GM21717 (cell line): ENCODE measurements at regions not wholly inside any gene's neighbourhood (a gene's known extent, or its start where the extent isn't known, plus 50 kb on each side); places are given as distances from the start of the nearest gene placed in this dataset.

Experiments used
- ATAC-seq: cut with Tn5 transposase; IDR thresholded peaks from one replicate; pipeline ENCODE4 v1.9.1; 2021; ENCODE audit warnings: mild to moderate bottlenecking, moderate library complexity; ENCODE audit not compliant: unreplicated experiment

DNA sequence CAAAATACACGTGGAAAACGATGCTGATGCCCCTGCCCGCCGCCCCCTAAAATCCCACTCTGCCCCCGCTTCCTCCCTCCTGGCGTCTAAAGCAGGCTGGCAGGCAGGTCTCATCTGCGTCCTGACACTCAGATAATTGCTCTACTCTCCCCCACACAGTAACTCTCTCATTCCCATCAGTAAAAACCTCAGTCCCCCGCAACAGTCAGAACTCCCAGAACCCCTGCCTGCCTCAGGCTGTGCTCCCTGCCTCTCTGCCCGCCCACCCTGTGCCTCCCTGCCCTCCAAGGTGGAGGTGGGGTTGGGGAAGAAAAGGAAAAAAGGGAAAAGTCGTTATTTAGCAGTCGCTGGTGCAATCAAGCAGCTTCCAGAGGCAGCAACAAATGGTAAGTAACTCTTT, 473.7 kb downstream of the EFNB2 start:
- ATAC-seq, result no peak

DNA sequence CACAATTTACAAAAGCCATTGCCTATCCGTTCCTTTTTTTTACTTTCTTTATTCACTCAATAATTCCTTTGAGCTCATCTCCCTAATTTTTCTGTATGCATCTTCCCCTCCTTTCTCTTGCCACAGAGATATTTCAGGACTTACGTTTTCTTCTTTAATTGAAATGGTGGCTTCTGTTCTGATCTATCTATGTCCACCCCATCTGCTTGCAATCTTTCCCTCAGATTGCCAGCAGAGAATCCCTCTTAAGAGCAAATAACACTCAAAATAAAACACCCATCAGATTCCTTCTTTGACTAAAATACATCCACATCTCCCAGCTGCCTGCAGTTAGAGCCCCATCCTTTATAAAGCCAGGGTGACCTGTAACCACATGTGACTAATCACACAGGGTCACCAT, 478.6 kb downstream of the EFNB2 start:
- ATAC-seq, result no peak

DNA sequence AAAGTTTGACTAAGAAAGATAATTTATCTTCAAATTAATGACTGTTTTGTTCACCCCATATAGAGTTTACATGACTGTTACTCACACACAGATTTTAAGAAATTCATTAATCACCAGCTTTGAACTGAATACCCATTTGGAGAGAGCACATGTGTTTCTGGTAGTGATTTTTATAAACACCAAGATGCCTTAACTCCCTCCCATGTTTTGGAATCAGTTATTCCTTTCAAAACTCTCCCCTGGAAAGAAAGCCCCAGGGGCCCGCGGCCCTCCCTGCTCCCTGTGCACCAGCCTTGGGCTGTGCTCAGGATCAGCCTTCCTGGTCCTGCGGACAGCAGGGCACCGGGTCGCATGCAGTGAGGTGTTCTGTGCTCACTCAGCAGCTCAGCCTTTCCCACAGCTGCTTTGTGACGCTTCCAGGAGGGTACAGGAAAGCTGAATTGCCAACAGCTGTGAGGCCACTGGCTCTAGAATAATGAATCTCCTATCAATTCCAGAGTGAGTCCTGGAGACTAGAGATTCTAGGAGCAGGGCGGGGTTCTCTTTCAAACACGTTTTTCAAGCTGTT, 483.2 kb downstream of the EFNB2 start:
- no peak for ATAC-seq

DNA sequence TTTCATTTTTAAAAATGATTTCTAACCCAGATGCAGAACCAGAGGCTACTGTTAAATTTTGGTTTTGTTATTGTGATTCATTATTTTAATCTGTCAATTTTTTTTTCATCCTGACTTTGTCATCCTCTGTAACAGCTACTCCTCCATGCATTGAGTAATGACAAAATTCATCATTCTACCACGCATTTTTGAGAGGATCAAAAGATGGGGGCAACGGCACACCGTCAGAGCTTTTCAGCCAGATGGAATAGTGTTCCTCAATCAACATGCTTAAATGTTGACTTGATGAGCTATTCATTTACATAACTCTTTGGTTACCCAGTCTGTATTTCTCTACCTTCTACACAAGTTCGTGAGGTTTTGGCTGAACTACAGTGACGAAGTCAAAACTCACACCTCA, 486.3 kb downstream of the EFNB2 start:
- ATAC-seq, result no peak

DNA sequence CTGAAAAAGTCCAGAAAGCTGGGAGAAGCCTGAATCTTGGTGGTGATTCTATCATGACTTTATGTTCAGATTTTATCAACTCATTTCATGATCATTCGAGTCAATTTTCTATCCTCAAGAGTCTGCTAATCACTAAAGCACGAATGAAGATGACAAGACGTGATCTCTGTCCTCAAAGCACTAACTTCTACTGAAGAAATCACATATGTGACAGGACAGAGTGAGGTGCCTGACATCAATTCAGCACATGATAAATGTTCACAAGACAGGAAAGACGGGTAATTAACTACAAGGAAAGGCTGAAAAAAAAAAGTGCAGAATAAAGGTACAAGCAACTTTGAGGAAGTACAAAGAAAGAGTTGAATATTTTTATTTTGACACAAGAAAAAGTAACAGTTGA, 487.1 kb downstream of the EFNB2 start:
- no peak for ATAC-seq

DNA sequence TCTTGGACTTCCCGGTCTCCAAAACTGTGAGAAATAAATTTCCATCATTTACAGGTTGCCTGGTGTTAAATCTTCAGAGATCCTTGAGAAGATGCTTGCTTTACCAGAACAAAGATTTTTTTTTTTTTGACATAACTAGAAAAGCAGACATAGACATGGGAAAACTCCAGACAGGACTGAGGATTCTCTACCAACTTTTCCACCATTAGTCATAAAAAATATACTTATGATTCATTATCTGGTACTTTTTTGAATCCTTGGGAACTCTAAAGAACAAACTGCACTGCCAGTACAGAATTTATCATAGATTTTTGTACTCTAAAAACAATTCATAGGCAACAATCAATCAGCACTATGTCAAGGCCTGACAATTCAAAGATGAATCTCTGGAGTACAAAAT, 487.6 kb downstream of the EFNB2 start:
- no peak for ATAC-seq

DNA sequence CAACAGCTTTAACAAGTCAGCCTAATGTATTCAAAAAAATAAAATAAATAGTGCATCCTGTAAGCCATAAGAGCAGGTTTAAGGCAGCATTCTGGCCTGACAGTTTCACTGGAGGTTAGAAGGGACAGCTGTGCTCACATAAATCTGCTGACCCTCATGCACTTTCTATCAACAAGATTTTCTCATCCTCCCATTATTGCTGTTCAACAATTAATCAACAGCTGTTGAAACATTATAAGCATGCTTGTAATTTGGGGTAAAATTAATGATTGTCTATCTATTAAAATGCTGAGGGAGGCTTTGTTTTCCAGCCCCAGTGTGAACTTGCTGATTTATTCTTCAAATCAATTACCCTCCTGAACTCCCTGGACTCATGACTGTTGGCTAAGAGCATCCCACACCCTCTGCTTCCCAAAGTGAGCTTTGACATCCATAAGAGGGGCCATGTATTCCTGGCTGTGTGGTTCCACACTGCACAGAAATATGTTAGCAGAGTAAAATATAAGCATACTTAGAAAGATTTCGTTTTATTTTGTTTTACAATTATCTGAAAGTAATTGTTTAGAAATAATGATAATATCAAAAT, 492.4 kb downstream of the EFNB2 start:
- no peak for ATAC-seq

DNA sequence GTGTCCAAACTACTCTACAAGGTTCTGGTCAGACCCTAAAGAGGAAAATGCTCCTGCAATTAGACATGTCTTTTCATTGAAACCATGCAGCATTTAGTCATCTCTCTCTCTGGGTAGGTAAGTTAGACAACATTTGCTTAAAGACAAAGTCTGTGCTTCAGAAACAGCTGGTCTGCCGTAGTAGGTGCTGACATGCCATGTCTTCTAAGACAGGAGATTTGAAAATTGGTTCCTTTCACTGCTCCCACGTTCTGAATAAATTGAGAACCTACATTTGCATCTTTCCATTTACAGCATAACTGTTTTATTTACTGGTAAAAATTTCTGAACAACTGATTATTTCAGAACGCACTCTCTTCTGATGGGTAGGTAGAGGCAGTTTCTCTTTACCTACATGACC, 494.0 kb downstream of the EFNB2 start:
- ATAC-seq, result no peak

DNA sequence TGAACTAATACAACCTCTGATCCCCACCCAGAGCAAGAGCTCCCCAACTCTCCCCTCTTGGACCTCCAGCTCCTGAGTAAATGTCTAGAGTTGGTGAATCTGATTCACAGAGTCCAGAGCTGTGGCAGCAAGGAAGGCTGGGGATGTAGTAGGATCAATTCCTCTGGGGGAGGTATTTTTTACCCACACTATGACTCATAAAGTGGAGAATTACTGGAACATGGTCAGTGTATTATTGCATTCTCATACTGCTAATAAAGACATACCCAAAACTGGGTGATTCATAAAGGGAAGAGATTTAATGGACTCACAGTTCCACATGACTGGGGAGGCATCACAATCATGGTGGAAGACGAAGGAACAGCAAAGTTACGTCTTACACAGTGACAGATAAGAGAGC, 496.7 kb downstream of the EFNB2 start:
- ATAC-seq, result no peak

DNA sequence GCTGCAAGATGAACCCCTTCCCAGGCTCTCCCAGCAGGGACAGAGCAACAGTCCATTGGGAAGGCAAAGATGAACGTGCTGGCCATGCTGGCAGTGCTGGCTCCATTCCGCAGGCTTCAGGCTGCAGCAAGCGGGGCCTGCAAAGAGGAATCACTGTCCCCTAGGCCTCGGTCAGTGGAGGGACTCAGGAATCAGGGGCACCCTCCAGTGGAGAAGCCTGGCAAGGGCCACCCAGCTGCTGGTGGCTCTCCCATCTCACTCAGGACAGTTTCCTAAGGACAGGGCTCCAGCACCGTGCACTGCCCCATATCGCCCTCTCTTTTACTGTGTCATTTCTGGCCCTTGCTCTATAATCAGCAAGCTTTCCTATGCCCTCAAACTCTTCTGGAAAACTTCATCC, 498.6 kb downstream of the EFNB2 start:
- no peak for ATAC-seq

DNA sequence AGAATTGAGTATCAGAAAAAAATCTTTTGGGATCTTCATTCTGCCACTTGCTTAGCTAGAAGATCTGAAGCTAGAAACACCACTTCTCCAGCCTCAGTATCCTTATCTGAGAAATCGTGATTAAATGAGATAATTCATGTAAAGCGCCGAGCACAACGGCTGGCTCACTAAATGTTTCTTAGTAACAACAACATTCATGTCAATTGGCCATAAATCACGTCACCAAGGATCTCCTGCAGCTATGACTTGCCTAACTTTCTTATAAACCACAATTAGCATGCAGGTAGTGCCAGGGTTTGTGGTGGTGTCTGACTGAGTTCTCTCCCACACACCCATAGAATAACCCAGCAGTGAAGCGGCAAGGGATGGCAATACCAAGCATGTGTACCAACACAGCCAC, 501.3 kb downstream of the EFNB2 start:
- no peak for ATAC-seq

DNA sequence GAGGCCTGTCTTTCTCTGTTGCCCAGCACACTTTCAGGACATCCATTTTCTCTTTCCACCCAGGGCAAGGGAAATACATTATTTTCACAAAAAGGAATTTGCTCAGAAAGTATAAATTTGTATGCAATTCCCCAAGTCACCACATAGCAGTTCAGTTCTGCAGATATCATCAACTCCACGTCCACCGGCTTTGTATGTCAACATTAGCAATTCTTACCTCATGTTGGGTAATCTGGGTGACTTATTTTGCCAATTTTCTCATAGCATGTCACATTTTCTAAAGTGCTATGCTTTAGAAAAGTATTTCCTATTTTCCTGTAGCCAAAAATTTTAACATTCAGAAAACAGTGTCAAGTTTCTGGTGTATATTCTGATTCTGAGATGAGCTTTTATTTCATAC, 501.8 kb downstream of the EFNB2 start:
- no peak for ATAC-seq

DNA sequence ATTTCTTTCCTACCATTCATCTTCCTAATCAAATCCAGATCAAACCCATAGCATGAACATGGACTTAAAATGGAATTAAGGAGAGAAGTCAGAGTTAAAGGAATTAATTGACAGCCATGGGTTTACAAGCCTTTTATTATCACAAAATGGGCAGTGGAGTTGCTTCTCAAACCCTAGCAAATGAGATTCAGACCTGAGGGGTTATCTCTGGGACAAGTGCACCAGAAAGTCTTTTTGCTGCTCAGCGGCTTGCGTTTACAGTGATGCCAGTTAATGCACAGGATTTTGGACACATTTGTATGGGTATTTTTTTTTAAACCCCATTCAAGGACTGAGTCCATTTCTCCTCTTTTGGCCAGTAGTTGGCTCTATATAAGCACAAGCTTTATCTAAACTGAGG, 503.0 kb downstream of the EFNB2 start:
- ATAC-seq, result no peak

DNA sequence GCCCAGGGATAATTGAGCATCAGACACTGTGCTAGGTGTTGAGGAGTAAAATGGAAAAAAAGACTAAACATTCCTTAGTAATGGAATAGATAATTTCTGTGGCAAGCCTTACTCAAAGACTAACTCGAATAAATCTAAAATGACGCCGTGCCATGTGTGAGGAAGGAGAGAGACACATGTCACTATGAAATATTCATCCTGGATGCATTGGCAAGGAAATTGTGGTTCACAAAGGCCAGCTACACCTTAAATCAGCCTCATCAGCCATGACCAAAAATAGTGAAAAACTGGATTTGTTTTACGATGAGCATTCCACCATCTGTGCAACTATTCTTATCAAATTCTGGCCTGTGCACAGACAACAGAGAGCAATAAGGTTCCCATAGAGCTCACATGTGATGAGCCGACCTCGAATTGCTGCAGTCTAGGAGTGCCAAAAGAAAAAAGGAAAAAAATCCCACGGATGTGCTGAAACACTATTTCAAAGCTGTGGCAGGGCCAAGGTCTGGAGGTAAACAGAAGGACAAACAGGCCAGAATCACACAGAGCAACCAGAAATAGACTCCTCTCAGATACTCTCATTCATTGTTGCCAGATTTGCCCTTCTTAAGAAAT, 505.7 kb downstream of the EFNB2 start:
- no peak for ATAC-seq

DNA sequence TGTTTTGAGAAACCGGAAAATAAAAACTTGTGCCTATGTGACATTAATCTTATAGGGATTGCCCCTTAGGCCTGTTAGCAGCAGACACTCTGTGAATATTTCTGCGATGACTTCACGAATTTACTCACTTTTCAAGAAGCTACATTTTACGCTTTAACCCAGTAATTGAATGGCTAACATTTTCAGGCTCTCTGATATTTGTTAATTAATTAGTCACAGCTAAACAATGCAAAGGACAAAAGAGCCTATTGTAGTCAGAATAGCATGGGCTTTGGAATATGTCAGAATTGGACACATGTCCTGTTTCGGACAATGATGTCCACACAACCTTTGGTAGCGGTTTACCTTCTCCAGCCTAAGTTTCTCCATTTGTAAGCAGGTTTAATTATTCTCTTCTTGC, 506.6 kb downstream of the EFNB2 start:
- no peak for ATAC-seq

DNA sequence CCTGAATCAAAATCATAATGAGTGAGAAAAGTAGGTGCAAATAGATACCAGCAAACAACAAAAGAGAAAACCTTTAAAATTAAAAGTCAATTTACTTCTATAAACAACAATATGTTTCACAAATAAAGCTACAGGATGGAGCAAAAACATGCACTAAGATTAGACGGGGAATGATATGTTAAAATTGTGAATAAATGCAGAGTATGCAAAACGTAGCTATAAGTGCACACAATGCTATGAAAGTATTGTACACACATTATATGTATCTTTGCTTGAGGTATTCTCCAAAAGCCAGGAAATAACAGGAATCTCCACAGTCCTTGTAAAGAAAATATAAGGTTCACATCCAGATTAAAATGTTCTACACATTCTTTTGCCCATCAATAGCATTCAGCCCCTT, 523.9 kb downstream of the EFNB2 start:
- ATAC-seq, result no peak

DNA sequence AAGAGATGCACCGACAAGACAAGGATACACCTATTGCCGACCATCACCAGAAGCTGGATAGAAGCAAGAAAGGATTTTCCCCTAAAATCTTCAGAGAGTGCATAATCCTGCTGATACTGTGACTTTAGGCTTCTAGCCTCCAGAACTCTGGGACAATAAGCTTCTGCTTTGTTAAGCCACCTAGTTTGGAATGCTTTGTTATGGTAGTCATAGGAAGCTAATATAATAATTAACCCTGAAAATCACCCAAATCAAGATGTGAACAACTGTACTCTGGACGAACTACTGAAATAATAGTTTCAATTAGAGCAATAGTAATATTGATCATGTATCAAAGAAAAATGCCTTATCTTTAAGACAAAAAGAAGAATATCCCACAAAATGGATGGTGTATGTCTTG, 524.6 kb downstream of the EFNB2 start:
- no peak for ATAC-seq

DNA sequence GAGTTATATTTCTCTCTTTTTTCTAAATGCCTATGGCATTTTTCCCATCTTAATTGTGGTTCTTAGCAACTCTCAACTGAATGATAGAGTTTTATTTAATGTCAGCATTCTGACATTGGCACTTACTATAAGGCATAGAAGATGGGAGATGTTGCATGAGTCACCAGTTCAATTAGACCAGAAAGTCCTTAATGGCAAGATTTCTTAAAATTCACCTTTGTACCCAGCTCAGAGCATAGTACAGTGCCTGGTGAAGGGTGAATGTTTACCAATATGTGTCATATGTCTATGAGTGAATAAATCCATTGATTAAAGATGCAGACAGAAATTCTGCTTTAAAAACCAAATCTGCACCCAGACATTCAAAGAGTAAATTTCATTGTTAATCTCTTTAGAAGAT, 526.9 kb downstream of the EFNB2 start:
- no peak for ATAC-seq

DNA sequence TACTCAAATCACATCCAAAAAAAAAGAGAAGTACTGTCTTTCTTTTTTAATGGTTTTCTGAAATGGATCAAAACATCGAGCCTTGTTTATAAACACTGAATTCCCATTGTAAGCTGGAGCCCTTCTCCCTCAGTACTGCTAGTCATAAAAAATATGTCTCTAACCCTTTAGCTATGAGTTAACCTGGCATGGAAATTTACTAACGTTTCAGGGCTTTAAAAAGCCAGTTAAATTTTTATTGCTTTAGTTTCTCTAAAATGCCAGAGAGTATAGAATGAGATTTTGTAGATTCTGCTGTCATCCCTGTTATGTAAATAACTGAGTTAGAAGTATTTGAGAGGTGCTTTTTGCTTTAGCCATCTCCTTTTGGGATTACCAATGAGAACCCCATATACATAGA, 528.3 kb downstream of the EFNB2 start:
- ATAC-seq, result no peak

DNA sequence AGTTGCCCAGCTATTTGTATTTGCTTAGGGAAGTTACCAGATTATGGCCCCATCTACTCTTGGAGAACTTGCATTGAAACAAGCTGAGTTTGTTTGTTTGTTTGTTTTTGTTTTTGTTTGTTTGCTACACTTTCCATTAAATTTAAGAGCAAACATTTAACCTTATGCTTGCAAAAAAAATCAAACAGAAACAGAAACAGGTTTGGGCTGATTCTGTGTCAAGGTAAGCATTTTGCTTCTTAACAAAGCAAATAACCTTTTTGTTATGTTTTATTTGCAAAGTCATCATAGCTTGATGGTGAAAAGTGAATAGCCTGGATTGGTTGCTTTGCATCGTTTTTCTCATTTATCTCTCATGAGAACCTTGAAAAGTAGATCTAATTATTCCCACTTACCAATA, 531.8 kb downstream of the EFNB2 start:
- no peak for ATAC-seq

DNA sequence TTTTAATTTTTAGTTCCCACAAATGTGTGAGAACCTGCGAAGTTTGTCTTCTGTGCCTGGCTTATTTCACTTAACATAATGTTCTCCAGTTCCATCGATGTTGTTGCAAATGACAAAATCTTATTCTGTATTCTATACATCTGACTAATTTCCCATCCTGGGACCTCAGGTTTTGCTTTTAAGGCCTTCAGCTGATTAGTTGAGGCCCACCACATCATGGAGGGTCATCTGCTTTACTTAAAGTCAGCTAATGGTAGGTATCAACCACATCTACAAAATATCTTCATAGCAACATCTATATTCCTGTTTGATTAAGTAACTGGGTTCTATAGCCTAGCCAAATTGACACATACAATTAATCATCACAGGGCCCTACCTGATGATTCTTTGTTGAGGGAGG, 534.0 kb downstream of the EFNB2 start:
- no peak for ATAC-seq

DNA sequence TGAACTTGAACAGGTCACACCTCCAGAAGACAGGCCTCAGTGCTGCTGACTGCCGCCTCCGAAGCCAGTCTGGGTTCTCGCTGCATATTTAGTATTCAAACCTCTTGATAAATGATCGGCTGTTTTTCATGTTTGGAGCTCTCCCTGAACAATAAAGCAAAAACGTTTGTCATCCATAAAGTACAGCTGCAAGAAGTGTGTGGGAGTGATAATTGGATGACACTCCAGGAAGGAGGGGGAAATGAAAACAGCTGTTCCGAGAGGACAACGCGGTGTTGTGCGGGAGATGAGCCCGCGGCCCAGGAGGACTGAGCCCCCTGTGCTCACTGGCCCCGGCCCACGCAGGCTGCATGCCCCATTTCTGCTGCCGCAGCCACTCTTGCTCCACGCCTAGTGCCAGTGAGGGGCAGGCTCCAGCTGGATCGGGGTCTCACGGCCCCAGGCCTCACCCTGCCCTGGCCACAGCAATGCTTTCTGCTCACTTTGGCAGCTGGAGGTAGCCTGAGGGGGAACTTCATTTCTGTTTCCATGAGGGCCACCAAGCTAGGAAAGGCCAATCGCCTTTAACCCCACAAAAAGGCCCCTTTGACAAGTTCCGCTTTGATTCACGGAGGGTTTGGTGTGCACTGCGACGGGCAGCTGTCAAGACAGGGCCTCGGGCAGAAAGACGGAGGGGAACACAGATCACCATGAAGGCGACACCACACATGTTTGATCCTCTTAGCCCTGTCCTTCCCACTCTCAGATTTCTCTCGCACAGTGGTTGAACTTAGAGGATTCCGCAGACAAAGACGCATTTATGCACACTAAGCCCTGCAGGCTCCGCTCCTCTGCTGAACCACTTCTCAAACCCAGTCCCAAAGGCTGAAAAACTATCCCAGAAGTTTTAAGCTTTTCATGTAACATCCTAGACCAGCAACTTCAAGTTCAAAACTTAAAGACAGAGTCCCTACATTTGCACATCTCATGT, 537.6 kb downstream of the EFNB2 start:
- ATAC-seq, result no peak
